ENCODE measurements at regions not wholly inside any gene's neighbourhood (a gene's known extent, or its start where the extent isn't known, plus 50 kb on each side); places are given as distances from the start of the nearest gene placed in this dataset.

DNA sequence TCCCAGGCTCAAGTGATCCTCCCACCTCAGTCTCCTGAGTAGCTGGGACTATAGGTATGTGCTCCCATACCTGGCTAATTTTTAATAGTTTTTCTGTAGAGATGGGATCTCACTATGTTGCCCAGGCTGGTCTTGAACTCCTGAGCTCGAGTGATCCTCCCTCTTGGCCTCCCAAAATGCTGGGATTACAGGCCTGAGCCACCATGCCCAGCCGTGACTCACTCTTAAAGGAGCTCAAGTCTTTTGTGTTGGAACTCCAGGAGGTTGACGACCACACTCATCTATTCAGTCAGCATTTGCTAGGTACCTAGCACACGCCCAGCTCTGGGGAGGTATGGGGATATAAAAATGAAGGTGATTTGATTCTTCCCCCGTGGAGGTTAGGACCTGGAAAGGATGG is 62.8 kb downstream of the UTRN start:
- Histone ChIP-seq H2AFZ (ENCODE audit: low read length) (no peak overlapping the region), H4K20me1 (ENCODE audit: insufficient read depth, low read length) (no peaks in the 10 kb centered on the region), H3K9ac (ENCODE audit: low read length) (no peak overlapping the region), H3F3A (ENCODE audit: insufficient read depth, low read length) (peaks cover 28% of the 10 kb centered on the region), H3K27ac (ENCODE audit: low read length) (no peak overlapping the region), H3K9me2 (replicated peaks; ENCODE audit: insufficient read depth, low read length) (no peaks in the 10 kb centered on the region), H3K9me3 (replicated peaks; ENCODE audit: insufficient read depth, low read length) (no peaks in the 10 kb centered on the region), H3K36me3 (replicated peaks; ENCODE audit: insufficient read depth, low read length) (no peaks in the 10 kb centered on the region), H3K4me1 (ENCODE audit: low read length) (peaks cover 22% of the 10 kb centered on the region), H3K79me2 (ENCODE audit: low read length) (peaks cover 56% of the 10 kb centered on the region), H3K4me2 (ENCODE audit: low read depth, low read length) (no peak overlapping the region), H3K27me3 (replicated peaks; ENCODE audit: insufficient read depth, low read length) (no peaks in the 10 kb centered on the region), H3K4me3 (ENCODE audit: low read length) (no peak overlapping the region)
- TF ChIP-seq EZH2 (optimal IDR thresholded peaks at IDR 0.05; ENCODE audit: low read depth, low read length) (no peak), EZH2phosphoT487 (IDR thresholded peaks at IDR 0.05; ENCODE audit: low read length) (no peak)
- TF ChIP-seq, protein P1, sequence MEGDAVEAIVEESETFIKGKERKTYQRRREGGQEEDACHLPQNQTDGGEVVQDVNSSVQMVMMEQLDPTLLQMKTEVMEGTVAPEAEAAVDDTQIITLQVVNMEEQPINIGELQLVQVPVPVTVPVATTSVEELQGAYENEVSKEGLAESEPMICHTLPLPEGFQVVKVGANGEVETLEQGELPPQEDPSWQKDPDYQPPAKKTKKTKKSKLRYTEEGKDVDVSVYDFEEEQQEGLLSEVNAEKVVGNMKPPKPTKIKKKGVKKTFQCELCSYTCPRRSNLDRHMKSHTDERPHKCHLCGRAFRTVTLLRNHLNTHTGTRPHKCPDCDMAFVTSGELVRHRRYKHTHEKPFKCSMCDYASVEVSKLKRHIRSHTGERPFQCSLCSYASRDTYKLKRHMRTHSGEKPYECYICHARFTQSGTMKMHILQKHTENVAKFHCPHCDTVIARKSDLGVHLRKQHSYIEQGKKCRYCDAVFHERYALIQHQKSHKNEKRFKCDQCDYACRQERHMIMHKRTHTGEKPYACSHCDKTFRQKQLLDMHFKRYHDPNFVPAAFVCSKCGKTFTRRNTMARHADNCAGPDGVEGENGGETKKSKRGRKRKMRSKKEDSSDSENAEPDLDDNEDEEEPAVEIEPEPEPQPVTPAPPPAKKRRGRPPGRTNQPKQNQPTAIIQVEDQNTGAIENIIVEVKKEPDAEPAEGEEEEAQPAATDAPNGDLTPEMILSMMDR (IDR thresholded peaks at IDR 0.05; ENCODE audit: low read length), result no peak
- no peak for DNase-seq

DNA sequence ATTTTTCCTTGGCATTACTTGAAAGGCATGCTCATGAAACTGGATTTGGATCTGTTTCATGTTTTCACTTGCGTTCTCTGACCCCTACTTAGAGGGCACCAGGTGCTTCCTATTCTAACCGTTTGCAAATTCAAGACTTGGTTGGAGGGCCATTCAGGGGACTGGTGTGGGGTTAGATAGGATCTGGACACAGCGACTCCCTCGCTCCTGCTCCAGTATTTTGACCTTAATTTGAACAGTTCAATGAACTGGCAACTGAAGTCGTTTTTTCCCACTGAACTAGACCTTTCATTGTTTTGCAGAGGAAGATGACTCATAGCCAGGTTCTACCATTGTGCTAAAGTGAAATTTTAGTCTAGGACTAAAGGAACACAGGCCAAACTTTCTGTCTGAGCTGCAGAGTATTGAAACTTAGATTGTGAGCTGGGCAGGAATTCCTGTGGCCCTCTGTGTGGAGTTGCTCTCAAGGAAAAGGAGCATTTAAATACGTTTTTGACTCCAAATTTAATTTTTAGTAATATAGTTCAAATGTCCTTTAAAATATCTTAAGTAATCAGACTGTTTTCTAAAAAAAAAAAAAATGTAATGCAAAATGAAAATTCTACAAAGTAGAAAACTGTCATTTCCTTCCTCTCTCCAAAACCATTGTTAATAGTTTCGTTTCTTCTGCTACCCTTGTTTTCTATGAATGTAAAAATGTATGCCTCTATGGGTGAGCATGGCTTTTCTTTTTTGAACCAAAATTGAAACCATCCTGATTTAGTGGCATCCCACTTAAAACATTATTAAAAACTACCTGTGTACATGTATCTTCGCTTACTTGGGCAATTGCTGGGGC is 64.8 kb downstream of the UTRN start:
- peaks cover 23% of the 10 kb centered on the region for H3F3A ChIP-seq (ENCODE audit: insufficient read depth, low read length)
- no peaks in the 10 kb centered on the region for H4K20me1 ChIP-seq (ENCODE audit: insufficient read depth, low read length)
- peak overlapping the region; percentile 33 for H3K4me3 ChIP-seq (ENCODE audit: low read length)
- peak overlapping the region; percentile 69 for H3K4me2 ChIP-seq (ENCODE audit: low read depth, low read length)
- TF ChIP-seq EZH2 (optimal IDR thresholded peaks at IDR 0.05; ENCODE audit: low read depth, low read length) (no peak), EZH2phosphoT487 (IDR thresholded peaks at IDR 0.05; ENCODE audit: low read length) (no peak)
- TF ChIP-seq, protein P1 (IDR thresholded peaks at IDR 0.05; ENCODE audit: low read length), result no peak
- H3K9ac ChIP-seq (ENCODE audit: low read length), result peak overlapping the region; percentile 45
- no peaks in the 10 kb centered on the region for H3K27me3 ChIP-seq (replicated peaks; ENCODE audit: insufficient read depth, low read length)
- peak overlapping the region; percentile 94 for H3K27ac ChIP-seq (ENCODE audit: low read length)
- H3K9me3 ChIP-seq (replicated peaks; ENCODE audit: insufficient read depth, low read length), result no peaks in the 10 kb centered on the region
- peaks cover 34% of the 10 kb centered on the region for H3K4me1 ChIP-seq (ENCODE audit: low read length)
- DNase-seq, result peak; percentile 53
- no peaks in the 10 kb centered on the region for H3K9me2 ChIP-seq (replicated peaks; ENCODE audit: insufficient read depth, low read length)
- H2AFZ ChIP-seq (ENCODE audit: low read length), result no peak overlapping the region
- no peaks in the 10 kb centered on the region for H3K36me3 ChIP-seq (replicated peaks; ENCODE audit: insufficient read depth, low read length)
- H3K79me2 ChIP-seq (ENCODE audit: low read length), result peaks cover 66% of the 10 kb centered on the region

DNA sequence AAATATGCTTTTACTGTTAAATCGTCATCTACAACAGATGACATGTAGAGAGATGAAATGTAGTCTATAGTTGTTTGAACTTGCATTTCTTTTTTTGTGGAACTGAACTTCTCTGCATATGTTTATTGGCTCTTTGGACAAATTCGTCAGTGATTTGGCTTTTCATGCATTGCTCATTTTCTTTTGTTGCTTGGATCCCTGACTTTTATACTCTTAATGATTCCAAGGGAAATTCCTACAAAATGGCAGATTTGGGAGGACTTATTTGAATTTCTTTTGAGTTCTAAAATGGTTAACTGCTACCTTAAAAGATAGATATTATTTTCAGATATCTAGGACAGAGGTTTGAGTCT is 65.4 kb downstream of the UTRN start:
- Histone ChIP-seq H3K4me1 (ENCODE audit: low read length) (peaks cover 35% of the 10 kb centered on the region), H3K27me3 (replicated peaks; ENCODE audit: insufficient read depth, low read length) (no peaks in the 10 kb centered on the region), H3K9me3 (replicated peaks; ENCODE audit: insufficient read depth, low read length) (no peaks in the 10 kb centered on the region), H3K9ac (ENCODE audit: low read length) (peak overlapping the region; percentile 45; the same call in 1 of the 2 replicates), H3K36me3 (replicated peaks; ENCODE audit: insufficient read depth, low read length) (no peaks in the 10 kb centered on the region), H3K79me2 (ENCODE audit: low read length) (peaks cover 64% of the 10 kb centered on the region), H3F3A (ENCODE audit: insufficient read depth, low read length) (peaks cover 23% of the 10 kb centered on the region), H4K20me1 (ENCODE audit: insufficient read depth, low read length) (no peaks in the 10 kb centered on the region), H3K9me2 (replicated peaks; ENCODE audit: insufficient read depth, low read length) (no peaks in the 10 kb centered on the region), H3K4me2 (ENCODE audit: low read depth, low read length) (peak overlapping the region; percentile 69), H3K4me3 (ENCODE audit: low read length) (peak overlapping the region; percentile 33), H2AFZ (ENCODE audit: low read length) (no peak overlapping the region), H3K27ac (ENCODE audit: low read length) (peak overlapping the region; percentile 94)
- no peak for DNase-seq
- TF ChIP-seq, protein P1 (IDR thresholded peaks at IDR 0.05; ENCODE audit: low read length), result no peak
- TF ChIP-seq EZH2 (optimal IDR thresholded peaks at IDR 0.05; ENCODE audit: low read depth, low read length), result no peak
- TF ChIP-seq EZH2phosphoT487 (IDR thresholded peaks at IDR 0.05; ENCODE audit: low read length), result no peak
